RWPE2 (cell line): ENCODE measurements at regions not wholly inside any gene's neighbourhood (a gene's known extent, or its start where the extent isn't known, plus 50 kb on each side); places are given as distances from the start of the nearest gene placed in this dataset.
"Not testable (repeated sequence)": the region's sequence is repeated elsewhere in the genome, so short reads cannot be mapped to it uniquely, and the experiment has no call there.

Experiments used
- ATAC-seq: fragments of 200-7000 bp; cut with Tn5 transposase; 3 replicates; pipeline ENCODE4 v1.9.1; 2021; ENCODE audit warnings: low read depth
- DNase-seq: peaks from one replicate; pipeline ENCODE4 v3.0.0-alpha.2; 2020; ENCODE audit warnings: low spot score
- H3K27ac ChIP-seq: fragments of 450-650 bp; 2 replicates; pipeline ENCODE4 v1.5.1; 2017; ENCODE audit warnings: mild to moderate bottlenecking; ENCODE audit not compliant: poor library complexity, severe bottlenecking
- H3K27me3 ChIP-seq: fragments of 250-450 bp; sonication (Bioruptor Pico); 2 replicates; pipeline ENCODE4 v1.5.1; 2021; ENCODE audit warnings: mild to moderate bottlenecking, moderate library complexity; ENCODE audit not compliant: insufficient read depth, poor library complexity, severe bottlenecking
- H3K36me3 ChIP-seq: fragments of 250-450 bp; sonication (Bioruptor Pico); 2 replicates; pipeline ENCODE4 v1.5.1; 2020; ENCODE audit warnings: low read depth, mild to moderate bottlenecking, moderate library complexity
- H3K4me1 ChIP-seq: fragments of 250-450 bp; sonication (Bioruptor Pico); 2 replicates; pipeline ENCODE4 v1.5.1; 2021; ENCODE audit warnings: mild to moderate bottlenecking, moderate library complexity; ENCODE audit not compliant: insufficient read depth, poor library complexity, severe bottlenecking
- H3K4me3 ChIP-seq: fragments of 250-450 bp; sonication (Bioruptor Pico); 2 replicates; pipeline ENCODE4 v1.5.1; 2021; ENCODE audit warnings: mild to moderate bottlenecking, moderate library complexity; ENCODE audit not compliant: severe bottlenecking
- H3K9me3 ChIP-seq: fragments of 250-450 bp; sonication (Bioruptor Pico); 2 replicates; pipeline ENCODE4 v1.5.1; 2021; ENCODE audit warnings: mild to moderate bottlenecking, moderate library complexity; ENCODE audit not compliant: severe bottlenecking

DNA sequence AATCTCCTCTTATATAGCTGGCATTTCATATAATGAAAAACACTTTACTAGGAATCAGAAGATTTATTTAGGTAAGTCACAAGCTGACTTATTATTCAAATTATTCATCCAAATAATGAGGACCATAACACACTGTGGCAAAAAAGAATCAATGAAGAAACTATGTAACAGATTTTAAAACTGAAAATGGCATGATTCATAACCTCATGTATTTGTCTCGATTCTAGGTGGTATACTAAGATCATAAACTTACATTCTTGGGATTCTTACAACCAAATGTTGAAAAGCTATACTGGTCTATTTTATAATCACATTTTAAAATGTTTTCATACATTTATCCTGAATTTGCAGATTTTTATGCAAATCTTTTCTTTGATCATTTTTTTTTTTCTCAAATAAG is 69.6 kb upstream of the ZSCAN2 start:
- not testable (repeated sequence) for H3K27ac ChIP-seq, H3K4me3 ChIP-seq, DNase-seq, H3K27me3 ChIP-seq, H3K4me1 ChIP-seq, ATAC-seq, H3K9me3 ChIP-seq, H3K36me3 ChIP-seq

DNA sequence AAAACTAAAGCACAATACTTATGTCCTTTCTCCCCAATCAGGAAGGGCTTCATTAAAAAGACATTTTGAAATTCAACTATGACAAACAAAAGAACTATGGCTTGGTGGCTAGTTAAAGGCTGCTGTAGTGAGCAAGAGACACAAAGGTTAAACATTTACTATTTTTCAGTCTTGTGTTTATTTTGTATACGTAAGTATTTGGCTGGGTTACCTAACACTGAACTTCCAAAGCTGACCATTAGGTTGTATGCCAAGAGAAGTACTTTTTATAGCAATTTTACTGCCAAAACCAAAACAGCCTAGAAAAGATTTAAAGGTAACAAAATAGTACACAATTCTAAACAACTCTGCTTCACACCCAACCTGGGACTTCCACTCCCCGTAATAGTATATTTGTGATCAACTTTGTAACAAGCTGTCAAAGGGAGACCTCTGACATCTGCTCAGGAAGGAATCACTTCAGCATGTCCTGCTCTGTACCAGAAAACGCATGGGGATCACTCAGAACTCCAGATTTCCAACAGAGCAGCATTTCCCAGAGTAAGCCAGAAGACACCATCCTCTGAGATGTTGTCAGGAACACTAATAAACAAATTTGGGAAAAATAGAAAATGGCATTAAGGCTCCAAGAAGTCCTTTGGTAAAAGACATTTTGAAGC is 69.0 kb upstream of the ZSCAN2 start:
- H3K9me3 ChIP-seq, H3K4me3 ChIP-seq, H3K4me1 ChIP-seq, DNase-seq, H3K36me3 ChIP-seq, H3K27me3 ChIP-seq, ATAC-seq, H3K27ac ChIP-seq: not testable (repeated sequence)

DNA sequence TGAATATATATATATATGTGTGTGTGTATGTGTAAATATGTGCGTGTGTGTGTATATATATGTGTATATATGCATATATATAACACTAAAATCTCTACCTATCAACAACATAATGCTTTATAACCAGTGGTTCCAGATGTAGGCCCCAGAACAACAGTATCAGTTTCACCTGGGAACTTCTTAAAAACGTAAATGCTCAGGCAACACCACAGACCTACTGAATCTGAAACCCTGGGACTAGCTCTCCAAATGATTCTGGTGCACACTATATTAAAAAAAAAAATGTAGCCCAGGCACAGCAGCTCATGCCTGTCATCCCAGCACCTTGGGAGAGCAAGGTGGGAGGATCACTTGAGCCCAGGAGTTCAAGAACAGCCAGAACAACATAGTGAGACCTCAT is 67.1 kb upstream of the ZSCAN2 start:
- H3K9me3 ChIP-seq, H3K27ac ChIP-seq, H3K27me3 ChIP-seq, DNase-seq, H3K36me3 ChIP-seq, ATAC-seq, H3K4me1 ChIP-seq, H3K4me3 ChIP-seq: not testable (repeated sequence)

DNA sequence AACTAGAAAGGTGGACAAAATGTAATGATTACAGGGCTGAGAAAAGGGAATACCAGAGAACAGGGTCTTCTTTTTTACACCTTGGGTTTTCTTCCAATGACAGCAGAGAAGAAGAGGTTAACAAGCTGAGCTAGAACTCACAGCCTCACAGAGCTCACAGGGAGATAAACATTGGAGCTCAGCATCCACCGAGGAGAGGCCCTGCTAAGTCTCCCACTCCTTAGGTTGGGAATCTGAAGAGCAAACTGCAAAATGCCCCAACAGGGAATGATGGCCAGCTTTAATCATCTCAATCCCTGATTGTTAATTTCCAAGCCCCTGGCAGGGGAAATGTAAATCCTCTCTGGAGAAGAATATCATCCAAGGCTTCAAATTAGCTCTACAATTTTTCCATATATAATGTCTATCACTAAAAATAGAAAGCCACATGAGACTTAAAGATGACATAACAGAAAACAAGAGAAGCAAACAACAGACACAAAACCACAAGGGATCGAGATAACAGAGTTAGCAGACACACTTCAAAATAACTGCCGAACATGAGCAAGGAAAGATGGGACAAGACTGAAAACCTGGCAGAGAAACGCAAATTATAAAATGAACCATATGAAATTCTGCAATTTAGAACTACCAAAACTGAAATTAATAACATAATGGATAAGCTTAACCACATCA is 66.1 kb upstream of the ZSCAN2 start:
- not testable (repeated sequence) for H3K4me3 ChIP-seq, H3K4me1 ChIP-seq, DNase-seq, H3K27ac ChIP-seq, H3K36me3 ChIP-seq, H3K9me3 ChIP-seq, H3K27me3 ChIP-seq, ATAC-seq

DNA sequence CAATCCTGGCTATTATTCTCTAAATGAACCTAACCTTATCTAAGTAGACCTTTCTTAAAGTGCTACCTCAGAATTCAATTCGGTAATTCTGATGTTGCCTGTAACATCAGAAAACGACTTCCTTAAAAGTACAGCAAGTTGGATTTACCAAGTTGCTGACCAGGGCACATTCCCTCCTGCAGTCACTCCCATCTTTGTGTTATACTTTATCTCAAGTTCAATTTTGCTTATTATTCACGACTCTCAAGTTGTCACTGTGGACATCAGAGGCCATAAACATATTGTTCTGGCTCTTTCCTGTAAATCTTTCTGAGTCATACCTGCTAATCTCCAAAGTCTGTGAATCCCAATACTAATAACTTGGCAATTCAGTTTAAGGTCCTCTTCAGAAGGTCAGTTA is 64.6 kb upstream of the ZSCAN2 start:
- H3K4me3 ChIP-seq, H3K9me3 ChIP-seq, H3K27ac ChIP-seq, DNase-seq, H3K27me3 ChIP-seq, ATAC-seq, H3K4me1 ChIP-seq, H3K36me3 ChIP-seq: not testable (repeated sequence)

DNA sequence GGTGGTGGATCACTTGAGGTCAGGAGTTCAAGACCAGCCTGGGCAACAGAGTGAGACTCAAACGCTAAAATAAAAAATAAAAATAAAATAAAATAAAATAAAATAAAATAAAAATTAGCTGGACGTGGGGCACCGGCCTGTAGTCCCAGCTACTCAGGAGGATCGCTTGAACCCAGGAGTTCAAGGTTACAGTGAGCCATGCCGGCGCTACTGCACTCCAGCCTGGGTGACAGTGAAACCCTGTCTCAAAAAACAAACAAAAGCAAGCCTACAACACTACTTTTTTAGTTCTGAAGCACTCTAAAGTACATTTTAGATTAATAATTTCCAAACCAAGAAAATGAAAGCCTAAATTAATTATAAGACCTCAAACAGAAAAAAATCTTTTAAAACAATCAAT is 56.2 kb upstream of the ZSCAN2 start:
- H3K4me1 ChIP-seq, ATAC-seq, H3K27me3 ChIP-seq, H3K4me3 ChIP-seq, DNase-seq, H3K9me3 ChIP-seq, H3K27ac ChIP-seq: not testable (repeated sequence)
- peaks cover 14% of the 10 kb centered on the region; the same call in 1 of the 2 replicates for H3K36me3 ChIP-seq

DNA sequence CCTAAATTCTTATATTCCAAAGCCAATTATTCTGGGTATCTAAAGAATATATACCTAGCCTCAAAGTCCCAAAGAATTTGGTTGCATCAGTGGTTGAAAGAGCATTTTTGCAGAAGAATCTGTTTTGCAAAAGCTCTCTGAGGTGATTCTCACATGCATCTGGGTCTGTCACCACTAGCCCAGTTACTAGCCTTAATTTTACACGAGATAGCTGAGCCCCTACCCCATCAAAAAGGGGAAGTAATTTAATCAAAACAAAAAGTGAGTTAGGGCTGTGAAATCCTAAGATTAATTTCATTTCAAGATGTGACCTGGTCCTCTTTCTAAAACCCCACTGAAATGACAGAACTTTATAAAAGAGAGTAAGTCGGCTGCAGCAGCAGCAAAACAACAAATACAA is 53.7 kb upstream of the ZSCAN2 start:
- not testable (repeated sequence) for DNase-seq, H3K27me3 ChIP-seq, ATAC-seq, H3K4me3 ChIP-seq, H3K27ac ChIP-seq, H3K4me1 ChIP-seq, H3K9me3 ChIP-seq, H3K36me3 ChIP-seq

DNA sequence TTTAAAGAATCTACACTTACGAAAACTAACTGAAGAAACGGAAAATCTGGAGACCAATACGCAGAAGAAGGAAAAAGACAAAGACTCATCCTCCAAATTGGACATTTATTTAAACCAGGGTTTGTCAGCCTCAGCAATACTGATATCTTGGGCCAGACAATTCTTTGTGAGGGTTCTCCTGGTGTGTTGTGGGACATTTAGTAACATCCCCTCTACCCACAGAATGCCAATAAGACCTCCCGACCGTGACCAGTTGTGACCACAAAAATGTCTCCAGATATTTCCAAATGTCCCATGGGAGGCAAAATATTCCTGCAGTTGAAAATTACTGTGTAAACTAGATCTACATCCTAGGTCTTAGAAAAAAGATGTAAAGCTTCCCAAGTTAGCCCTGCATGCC is 50.3 kb upstream of the ZSCAN2 start:
- not testable (repeated sequence) for H3K27ac ChIP-seq, ATAC-seq, H3K4me3 ChIP-seq, H3K36me3 ChIP-seq, H3K9me3 ChIP-seq, DNase-seq, H3K27me3 ChIP-seq, H3K4me1 ChIP-seq
